NT2/D1 (cell line): ENCODE measurements at regions not wholly inside any gene's neighbourhood (a gene's known extent, or its start where the extent isn't known, plus 50 kb on each side); places are given as distances from the start of the nearest gene placed in this dataset.

Experiments
- SUZ12 ChIP-seq: IDR thresholded peaks from 2 replicates; pipeline ENCODE4 v1.6.1; 2011; ENCODE audit not compliant: insufficient read length, insufficient read depth; ENCODE audit errors: extremely low read depth
- ZNF274 ChIP-seq: IDR thresholded peaks from 2 replicates; pipeline ENCODE4 v1.6.1; 2011; ENCODE audit warnings: mild to moderate bottlenecking, low read depth, low read length

DNA sequence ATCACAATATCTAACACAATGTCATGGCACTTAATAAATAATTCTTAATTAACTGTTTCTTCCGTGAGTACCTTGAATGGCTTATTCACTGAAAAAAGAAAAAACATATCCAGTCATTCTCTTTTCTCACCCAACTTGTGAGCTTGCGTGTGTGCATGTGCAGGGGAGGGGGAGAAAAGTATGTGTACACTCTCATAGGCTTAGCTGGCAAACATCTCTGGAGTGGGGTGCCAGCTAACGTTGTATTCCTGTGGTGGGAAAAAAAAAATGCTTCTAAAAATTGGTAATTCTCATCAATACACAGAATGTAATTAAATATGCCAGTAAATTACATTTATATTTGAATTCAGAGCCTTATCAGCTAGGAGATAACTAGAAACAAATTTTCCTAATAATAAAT, 291.9 kb upstream of the NOX3 start:
- TF ChIP-seq ZNF274 (no peak), SUZ12 (no peak)
